GM21447 (cell line): ENCODE measurements at regions not wholly inside any gene's neighbourhood (a gene's known extent, or its start where the extent isn't known, plus 50 kb on each side); places are given as distances from the start of the nearest gene placed in this dataset.

Source experiments
- ATAC-seq: cut with Tn5 transposase; IDR thresholded peaks from one replicate; pipeline ENCODE4 v1.9.1; 2021; ENCODE audit not compliant: unreplicated experiment

DNA sequence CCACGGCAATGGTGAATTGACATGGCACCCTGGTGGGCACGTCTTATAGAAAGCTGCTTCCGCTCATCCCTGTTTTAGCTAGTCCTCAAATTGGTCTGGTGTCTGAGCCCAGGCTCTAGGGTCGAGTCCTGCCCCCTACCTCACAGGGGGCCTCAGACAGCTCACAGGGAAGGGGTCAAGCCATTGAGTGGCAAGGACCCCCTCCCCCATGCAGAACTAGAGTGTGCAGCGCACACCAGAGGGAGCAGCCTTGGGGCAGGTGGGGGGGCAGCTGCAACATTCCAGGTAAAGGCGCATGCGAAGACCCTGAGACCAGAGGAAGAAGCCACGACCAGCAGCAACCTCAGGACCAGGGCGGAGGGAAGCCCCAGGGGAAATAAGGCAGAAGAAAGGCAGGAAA is 240.4 kb upstream of the PPP2R2D start:
- ATAC-seq: no peak

DNA sequence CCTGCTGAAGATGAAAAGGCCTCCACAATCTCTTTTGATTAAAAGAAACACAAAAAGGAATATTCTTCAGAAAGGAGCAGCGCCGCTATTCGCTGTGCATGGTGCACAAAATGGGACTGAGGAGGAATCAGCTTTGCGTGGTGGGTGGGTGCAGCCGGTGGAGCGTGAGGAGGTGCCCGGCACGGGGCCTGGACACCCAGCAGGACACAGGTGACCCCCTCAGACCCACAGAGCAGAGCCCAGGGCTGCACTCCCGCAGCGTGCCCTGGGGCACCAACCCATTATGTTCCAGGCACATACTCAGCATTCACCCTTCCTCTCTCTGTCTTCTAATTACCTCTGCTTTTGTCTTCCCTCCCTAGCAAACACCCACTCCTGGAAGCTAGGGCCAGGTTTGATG is 238.0 kb upstream of the PPP2R2D start:
- ATAC-seq: no peak

DNA sequence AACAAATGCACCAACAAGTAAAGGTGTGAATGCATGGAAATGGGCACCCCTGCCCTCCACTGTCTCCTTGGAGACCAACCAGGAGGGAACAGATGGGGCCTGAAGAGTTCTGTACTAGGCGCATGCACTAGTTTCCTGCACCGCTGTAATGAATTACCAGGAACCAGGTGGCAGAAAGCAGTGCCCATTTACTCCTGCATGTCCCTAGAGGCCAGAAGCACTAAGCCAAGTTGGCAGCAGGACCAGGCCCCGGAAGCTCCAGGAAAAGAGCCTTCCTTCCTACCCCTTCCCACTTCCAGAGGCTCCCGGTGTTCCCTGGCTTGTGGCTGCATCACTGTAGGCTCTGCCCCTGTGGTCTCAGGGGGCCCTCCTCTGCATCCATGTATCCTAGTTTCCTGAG is 237.5 kb upstream of the PPP2R2D start:
- ATAC-seq: no peak

DNA sequence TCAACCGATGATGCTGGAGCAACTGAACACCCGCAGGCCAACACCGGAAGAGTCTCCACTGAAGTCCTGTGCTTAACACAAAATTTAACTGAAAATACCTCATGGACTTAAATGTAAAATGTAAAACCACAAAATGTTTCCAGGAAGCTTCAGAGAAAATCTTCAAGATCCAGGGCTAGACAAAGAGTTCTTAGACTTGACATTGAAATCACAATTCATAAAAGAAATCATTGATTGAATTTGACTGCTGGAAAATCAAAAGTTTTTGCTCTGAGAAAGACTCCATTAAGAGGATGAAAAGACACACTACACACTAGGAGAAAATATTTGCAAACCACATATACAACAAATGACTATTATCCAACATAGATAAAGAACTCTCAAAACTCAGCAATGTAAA is 234.7 kb upstream of the PPP2R2D start:
- ATAC-seq: no peak

DNA sequence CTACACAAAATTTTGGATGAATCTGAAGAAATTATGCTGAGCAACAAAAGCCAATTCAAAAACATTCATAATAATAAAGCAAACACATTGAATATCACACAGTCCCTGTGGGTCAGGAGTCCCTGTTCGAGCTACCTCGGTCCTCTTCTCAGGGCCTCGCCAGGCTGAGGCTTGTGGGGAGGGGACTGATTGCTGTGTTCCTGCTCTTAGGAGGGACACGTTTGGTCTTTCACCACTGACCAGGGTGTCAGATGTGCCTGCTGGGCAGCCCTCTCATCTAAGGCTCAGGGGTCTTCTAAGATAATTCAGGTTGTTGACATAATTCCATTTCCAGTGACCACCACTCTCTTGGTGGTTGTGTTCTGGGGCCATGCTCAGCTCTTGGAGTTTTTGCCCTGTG is 233.8 kb upstream of the PPP2R2D start:
- ATAC-seq: no peak

DNA sequence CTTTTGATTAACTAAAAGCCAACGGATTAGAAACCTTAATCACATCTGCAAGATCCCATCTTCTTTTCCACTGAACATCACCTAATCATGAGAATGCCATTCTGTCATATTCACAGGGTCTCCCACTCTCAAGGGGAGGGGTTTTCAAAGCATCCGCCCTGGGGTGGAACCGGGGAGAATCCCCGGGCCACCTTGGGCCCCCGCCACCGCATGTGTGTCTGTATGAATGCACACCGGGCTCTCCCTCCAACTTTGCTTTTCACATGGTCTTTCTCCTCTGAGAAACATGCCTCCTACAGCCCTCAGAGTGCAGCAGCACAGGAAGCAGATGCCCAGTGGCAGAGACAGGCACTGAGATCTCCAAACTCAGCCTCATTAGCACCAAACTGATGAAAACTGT is 233.2 kb upstream of the PPP2R2D start:
- no peak for ATAC-seq

DNA sequence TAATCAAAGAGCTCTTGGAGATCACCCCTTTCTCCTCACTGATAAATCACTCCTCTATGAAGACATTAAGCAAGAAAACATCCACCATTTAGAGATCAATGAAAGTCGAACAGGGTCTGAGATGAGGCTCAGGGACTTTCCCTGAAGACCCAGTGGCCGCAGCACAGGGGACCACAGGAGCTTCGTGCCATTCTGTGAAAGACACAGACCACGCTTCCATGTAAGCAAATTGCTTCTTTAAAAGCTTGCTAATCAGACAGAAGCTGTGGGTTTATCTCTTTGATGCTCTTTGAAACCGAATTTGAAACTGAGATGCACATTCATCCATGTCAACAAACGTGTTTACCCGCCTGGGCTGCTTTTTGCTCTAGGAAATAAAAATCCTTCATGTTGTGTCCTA is 231.9 kb upstream of the PPP2R2D start:
- no peak for ATAC-seq

DNA sequence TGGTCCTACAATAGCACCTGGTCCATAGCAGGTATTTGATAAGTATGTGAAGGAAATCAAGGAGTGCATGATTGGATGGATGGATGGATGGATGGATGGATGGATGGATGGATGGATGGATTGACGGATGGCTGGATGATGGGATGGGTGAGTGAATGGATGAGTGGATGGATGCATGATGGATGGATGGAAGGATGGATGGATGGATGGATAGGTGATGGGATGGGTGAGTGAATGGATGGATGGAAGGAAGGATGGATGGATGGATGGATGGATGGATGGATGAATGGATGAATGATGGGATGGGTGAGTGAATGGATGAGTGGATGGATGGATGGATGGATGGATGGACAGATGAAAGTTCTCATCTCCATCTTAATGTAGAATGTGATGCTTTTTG is 231.0 kb upstream of the PPP2R2D start:
- no peak for ATAC-seq

DNA sequence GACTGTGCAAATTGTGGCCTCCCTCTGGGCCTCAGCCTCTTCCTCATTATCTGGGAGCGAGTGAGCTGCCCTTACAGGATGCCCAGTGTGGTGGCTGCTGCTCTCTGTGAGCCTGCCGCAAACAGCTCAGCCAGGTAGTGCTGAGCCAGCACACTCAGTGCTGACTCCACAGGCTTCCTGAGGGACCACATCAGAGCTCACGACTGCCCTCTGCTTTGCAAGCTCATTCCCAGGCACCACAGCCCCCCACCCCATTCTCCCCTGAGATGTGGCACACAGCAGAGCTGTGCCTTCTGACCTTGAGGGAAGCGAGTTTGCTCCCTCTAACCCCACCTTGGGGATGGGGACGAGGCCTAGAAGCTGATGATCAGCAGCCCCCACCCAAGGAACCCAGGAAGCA is 230.5 kb upstream of the PPP2R2D start:
- ATAC-seq: no peak

DNA sequence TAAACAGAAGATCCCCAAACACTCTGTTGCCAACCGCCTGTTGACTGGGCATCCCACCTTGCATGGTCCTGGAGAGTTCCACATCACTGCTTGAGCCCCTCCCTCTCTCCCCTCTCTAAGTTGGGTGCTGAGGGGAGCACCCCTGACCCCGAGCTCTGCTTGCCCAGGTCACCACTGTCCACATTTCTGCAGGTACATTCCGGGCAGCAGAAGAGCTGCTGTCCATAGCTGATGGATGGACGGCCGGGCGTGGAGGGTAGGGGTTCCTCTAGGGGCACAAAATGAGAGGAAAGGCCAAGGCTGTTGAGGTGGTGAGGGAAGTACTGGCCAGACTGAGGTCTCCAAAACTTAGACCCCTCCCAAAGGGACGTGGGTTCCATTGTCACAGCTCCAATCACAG is 227.4 kb upstream of the PPP2R2D start:
- ATAC-seq: no peak

DNA sequence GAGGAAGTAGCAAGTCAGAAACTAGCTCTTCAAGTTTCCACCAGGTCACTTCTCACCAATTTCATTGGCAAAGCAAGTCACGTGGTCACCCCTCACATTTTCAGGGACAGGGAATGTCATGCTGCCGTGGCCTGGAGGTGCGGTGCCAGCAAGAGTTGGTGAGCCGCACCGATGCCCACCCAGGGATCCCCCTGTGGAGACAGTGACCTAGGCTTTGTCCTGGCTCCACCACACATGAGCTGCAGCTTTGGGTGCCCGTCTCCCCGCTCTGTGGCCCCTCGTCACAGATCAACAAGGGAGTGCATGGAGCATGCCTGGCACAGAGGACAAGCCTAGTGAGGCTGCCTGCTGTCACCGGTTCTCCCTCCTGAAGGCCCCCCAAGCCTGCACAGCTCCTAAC is 226.7 kb upstream of the PPP2R2D start:
- ATAC-seq: no peak

DNA sequence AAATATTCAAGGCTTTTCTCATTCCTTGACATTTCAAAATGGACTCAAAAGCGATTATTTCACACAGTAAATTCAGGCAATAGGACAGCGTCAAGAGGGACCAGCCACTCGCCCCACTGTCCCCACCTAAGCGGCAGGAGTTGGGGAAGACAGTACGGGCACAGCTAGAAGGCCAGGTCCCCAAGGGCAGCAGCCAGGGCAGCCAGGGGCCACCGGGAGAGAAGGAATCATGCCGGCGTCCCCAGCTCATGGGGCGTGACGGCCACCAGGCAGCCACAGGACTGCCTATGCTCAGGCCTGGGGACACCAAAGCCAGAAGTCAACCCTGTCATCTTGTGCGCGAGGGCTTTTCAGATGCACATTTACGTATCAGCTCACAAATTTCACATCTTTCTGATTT is 225.7 kb upstream of the PPP2R2D start:
- no peak for ATAC-seq

DNA sequence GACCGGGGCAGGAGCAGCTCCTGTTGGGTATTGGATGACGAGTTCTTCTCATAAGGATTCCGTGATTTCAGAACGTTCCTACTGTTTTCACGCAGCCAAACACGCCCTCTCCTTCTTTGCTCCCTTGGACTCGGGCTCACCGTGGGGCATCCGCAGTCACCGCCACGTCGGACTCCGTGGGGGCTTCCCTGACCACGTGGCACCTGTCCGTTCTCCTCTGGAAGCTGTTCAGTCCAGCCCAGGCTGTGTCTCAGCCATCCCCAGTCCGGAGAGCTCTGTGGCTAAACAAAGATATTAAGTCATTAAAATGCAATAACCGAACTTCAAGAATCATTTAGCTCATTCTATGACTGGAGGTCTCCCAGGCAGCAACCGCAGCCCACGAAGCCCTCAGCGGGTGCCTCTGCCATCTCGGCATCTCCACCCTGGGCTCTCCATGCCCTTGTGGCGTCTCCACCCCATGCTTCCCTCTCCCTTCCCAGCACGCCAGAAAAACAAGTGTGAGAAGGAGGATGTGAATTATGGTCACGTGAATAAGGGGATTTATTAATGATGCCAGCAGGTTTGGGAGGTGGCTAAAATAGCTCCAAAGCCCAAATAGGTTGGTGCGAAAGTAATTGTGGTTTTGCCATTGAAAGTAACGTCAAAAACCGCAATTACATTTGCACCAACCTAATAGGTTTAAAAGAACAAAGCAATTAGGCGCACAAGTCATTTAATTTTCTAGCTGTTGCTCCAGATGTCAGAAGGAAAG is 224.6 kb upstream of the PPP2R2D start:
- no peak for ATAC-seq

DNA sequence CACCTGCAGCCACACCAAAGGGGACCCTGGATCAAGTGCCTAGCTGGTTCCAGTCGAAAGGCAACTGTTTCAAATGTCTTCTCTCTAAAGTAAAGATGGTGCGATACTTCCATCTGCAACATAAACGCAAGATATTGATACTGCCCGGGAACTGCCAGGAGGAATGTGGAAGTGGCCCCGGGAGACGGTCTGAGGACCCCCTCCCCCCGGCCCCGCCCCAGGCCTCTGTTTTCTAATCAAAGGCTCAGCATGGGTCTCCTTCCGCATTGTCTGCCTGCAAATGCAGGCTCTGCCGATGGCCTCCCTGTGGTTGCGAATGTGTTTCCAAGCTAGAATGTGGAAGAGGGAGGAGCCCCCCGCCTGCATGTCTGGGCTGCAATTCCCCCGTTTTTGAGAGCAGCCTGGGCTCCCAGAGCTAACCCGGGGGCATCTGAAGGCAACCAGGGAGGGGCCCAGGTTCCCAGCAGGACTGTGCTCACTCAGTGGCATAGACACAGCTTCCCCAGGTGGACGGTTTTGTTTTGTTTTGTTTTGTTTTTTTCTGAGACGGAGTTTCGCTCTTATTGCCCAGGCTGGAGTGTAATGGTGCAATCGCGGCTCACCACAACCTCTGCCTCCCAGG is 223.9 kb upstream of the PPP2R2D start:
- no peak for ATAC-seq

DNA sequence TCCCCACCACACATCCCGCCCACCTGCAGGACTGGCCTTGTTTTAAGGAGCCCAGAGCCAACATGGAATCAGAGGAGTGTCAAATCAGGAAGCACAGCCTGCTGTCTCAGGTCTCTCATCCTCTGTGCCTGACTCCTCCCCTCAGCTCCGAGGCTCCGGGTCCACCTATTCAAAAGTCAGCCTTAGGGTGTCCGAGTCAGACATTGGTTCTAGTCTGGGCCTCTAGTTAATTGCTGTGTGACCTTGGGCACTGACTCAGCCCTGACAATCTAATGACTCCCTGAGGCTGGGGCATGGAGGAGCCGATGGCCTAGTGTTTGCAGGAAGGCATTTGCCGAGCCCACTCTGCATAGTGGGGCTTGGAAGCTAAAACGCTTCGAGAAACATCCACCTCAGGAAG is 223.1 kb upstream of the PPP2R2D start:
- no peak for ATAC-seq

DNA sequence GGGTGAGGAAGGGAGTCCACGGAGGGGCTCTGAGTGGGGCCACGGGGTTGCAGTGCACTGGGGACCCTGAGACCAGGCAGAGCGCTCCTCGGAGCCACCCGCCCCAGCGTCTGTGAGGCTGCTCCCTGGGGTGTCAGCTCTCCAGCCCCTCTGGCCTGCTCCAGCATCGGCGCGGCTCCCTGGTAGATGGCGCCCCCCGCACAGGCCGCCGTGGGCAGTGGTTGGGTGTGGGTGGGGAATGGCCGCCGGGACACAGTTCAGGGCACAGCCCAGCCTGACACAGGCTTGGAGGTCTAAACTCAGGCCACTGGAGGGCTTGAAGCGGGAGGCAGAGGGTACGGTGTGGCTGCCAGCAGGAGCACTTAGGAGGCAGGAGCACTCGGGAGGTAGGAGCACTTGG is 222.6 kb upstream of the PPP2R2D start:
- no peak for ATAC-seq

DNA sequence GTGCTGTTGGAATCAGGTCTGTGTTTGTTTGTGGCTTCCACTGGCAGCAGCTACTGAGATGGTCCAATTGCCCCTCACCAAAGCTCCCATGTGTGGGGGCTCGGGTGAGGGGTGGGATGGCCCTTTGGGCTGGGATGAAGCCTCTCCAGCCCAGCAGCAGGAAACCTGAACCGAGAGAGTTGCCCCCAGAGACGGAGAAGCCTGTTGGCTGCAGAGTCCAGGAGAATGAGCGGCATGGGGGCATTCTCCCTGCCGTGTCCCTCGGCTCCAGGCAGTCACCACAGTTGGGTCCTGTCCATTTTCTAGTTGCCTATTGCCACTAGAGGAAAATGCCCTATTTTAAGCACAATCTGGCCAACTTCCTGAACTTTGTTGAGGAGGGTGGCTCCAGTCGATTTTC is 222.2 kb upstream of the PPP2R2D start:
- ATAC-seq: no peak

DNA sequence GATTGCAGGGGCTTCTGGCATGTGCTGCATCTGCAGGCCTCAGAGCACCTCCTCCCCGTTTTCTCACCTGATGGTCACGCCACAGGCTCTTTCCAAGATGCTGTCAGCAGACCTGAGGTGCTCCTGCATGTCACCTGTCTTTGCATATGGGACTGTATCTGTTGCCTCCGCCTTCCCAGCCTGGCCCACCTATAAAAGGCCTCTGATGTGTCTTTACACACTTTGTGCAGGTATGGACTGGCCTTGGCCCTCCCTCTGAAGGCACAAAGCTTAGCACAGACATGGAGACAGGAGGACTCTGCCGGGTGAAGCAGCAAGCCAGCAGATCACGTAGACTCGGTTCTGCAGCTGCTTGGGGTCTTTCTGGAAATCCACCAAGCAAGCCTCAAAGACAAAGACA is 220.9 kb upstream of the PPP2R2D start:
- no peak for ATAC-seq

DNA sequence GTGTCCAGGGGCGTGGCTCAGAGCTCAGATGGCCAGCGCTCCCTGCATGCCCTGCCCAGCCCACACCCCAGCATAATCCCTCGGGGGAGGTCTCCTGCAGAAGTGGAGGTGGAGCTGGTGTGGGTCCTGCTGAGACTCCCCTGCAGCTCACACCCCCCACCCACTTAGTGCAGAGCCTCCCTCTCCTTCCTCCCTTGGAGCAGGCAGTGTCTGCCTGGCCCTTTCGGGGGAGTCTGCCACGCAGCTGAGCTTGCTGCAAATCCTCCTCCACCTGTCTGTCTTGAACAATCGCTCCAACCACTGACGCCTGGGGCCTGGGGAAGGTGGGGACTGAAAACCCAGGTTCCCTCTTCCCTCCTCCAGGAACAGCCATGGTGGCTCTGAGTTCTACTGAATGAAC is 219.7 kb upstream of the PPP2R2D start:
- ATAC-seq: no peak

DNA sequence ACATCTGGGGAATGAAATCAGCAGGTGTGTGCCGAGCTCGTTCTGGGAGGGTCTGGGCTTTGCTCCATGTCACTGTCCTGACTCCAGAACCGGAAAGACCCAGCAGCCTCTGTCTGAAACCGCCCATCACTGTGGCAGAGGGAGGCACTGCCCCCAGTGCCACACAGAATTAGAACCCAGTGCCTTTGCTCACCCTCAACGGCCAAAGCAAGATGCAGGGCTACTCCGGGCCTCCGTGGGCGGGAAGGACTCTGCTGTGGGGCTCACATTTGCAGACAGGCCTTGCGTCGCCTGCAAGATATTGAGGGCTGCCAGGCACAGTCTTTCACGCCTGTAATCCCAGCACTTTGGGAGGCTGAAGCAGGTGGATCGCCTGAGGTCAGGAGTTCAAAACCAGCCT is 219.2 kb upstream of the PPP2R2D start:
- ATAC-seq: no peak

DNA sequence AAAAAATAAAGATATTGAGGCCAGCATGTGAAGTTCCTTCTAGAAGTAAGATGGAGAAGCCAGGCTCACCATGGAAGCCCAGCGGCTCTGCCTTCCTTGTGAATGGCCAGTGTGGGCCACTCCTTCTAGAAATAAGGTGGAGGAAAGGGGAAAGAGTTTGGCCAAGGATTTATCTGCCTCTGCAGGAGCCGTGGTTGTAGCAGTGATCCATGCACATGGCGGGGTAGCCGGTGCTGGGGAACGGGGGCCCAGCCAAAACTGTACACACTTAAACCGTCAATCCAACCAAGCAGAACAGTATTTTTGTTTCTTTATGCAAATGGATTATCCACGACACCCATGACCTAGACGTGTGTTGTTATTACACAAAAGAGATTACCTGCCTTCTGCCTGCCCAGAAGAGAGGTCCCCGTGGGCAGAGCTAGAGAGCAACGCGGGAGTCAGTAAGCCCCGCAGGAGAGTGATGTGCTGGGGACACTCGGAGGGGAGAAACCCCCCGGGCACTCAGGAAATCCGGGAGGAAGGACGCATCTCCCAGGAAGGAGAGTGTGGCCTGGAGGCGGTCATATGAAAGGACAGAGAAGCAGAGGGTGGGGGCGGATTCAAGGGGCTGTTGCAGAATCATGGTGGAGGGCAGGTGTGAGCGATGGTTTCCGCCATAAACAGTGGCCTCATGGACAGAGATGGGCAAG is 218.4 kb upstream of the PPP2R2D start:
- no peak for ATAC-seq

DNA sequence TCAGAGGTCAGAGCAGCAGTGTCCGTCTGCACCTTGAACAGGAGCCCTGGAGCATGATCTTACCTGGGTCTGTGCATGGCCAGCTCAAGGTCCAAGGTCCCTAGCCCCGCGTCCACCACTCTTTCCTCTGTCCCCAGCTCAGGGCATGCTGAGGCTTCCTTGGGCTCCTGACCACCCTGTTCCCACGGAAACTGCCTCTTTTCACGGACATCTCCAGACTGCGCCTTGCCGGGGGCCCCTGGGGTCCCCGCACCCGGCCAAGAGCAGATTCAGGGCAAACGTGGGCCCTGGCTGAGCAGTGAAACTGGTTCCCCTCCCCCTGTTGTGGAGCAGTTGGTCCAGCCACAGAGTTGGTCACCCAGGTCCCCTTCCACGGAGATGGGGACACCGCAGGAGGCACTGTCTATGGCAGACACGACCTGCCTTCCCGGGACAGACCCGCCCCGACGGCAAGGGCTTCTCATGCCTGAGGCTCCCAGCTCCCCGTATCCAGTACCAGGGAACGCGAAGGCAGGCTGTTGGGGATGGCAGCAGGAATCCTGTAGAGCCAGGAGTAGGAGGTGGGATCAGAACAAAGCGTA is 217.4 kb upstream of the PPP2R2D start:
- ATAC-seq: no peak
